NT2/D1 (cell line): ENCODE measurements at regions not wholly inside any gene's neighbourhood (a gene's known extent, or its start where the extent isn't known, plus 50 kb on each side); places are given as distances from the start of the nearest gene placed in this dataset.

Experiments used
- SUZ12 ChIP-seq: IDR thresholded peaks from 2 replicates; pipeline ENCODE4 v1.6.1; 2011; ENCODE audit not compliant: insufficient read length, insufficient read depth; ENCODE audit errors: extremely low read depth
- YY1 ChIP-seq: IDR thresholded peaks from 2 replicates; pipeline ENCODE4 v1.6.1; 2011; ENCODE audit not compliant: insufficient read length, insufficient read depth
- ZNF274 ChIP-seq: IDR thresholded peaks from 2 replicates; pipeline ENCODE4 v1.6.1; 2011; ENCODE audit warnings: mild to moderate bottlenecking, low read depth, low read length

DNA sequence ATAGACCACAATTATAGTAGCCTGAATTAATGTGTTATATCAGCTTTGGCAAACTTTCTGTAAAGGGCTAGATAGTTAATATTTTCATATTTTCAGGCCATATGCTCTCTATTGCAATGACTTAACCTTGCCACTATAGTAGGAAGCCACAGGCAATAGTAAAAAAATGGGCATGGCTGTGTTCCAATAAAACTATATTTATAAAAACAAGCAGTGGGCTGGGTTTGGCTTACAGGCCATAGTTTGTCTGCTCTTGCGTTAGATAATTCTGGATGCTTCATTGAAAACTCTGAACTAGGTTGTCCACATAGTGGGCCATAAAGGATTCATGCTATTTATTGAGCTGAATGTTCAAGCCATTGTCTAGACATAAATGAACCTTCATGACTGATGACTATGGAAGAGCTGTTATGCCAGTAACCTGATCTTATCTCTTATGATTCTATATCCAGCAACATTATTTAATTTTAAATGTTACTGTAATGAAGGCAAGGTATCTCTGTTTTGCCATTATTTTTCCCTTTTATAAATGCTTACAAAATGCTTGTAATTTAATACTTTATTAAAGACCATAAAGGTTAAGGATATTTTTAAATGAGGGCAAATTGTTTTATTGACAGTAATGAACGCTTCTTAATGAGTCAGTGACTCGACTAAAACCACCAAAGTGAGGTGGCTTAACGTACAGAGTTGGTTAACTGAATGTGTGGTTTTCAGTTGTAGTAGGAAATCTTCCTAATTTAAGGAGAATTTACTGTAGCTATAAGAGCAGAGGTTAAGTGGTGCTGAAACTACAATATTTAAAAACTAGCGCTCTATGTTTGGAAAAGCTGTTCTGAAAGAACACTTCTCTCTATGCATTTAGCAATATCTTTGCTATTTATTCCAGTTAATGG, 560.6 kb downstream of the PRR16 start:
- no peak for TF ChIP-seq ZNF274
- no peak for TF ChIP-seq SUZ12
- TF ChIP-seq YY1, result no peak
